ENCODE measurements at regions not wholly inside any gene's neighbourhood (a gene's known extent, or its start where the extent isn't known, plus 50 kb on each side); places are given as distances from the start of the nearest gene placed in this dataset.

DNA sequence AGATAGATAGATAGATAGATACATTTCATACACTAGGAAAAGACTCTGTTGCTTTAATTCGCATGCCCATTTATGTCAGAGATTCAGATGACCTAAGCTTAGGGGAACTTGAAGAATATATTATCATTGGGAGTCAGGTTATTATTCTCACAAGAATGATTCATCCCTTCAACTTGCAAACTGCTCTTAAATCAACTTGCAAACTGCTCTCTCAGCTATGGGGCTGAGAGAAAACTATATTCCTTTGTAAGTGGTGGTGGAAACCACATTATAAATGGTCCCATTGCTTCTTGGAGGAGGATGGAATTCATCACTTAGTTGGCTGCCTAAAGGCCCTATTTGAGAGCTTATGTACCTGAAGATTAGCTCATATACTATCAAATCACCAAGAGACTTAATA lies 160.9 kb upstream of the STAC start:
- Histone ChIP-seq H2AFZ (ENCODE audit: low read depth, low read length) (no peak overlapping the region), H3K4me1 (ENCODE audit: control insufficient read depth, extremely low read depth, insufficient read depth, low read length) (no peaks in the 10 kb centered on the region), H3K79me2 (ENCODE audit: control insufficient read depth, insufficient read depth, low read length) (no peaks in the 10 kb centered on the region), H3K27me3 (ENCODE audit: control insufficient read depth in 2 of 2, insufficient read depth in 2 of 2, low read length in 2 of 2) (no peaks in the 10 kb centered on the region), H3K9me1 (replicated peaks; ENCODE audit: control insufficient read depth, extremely low read depth, insufficient read depth, low read length) (no peaks in the 10 kb centered on the region), H3K9ac (replicated peaks; ENCODE audit: extremely low read depth, insufficient read depth, low read length) (no peak overlapping the region), H4K20me1 (replicated peaks; ENCODE audit: control insufficient read depth, extremely low read depth, insufficient read depth, low read length) (no peaks in the 10 kb centered on the region), H3K9me3 (replicated peaks; ENCODE audit: control insufficient read depth, insufficient read depth, low read length) (no peaks in the 10 kb centered on the region), H3K36me3 (ENCODE audit: control insufficient read depth in 2 of 2, extremely low read depth in 1 of 2, insufficient read depth in 2 of 2, low read length in 2 of 2) (no peaks in the 10 kb centered on the region), H3K4me3 (replicated peaks in 1 of 3; ENCODE audit: insufficient read depth in 1 of 3, low read depth in 1 of 3, low read length in 3 of 3) (no peak overlapping the region), H3K4me2 (ENCODE audit: insufficient read depth, low read length) (no peak overlapping the region), H3K27ac (ENCODE audit: insufficient read depth, low read depth, low read length) (no peak overlapping the region)
- TF ChIP-seq FOS (IDR thresholded peaks at IDR 0.05; ENCODE audit: borderline replicate concordance, insufficient read depth, low read length) (no peak), MAX (IDR thresholded peaks at IDR 0.05; ENCODE audit: insufficient read depth, insufficient read length) (no peak), JUN (IDR thresholded peaks at IDR 0.05; ENCODE audit: borderline replicate concordance, insufficient read depth, insufficient read length, low read depth) (no peak), MYC (IDR thresholded peaks at IDR 0.05; ENCODE audit: low read depth, low read length) (no peak)
- TF ChIP-seq, protein P1, sequence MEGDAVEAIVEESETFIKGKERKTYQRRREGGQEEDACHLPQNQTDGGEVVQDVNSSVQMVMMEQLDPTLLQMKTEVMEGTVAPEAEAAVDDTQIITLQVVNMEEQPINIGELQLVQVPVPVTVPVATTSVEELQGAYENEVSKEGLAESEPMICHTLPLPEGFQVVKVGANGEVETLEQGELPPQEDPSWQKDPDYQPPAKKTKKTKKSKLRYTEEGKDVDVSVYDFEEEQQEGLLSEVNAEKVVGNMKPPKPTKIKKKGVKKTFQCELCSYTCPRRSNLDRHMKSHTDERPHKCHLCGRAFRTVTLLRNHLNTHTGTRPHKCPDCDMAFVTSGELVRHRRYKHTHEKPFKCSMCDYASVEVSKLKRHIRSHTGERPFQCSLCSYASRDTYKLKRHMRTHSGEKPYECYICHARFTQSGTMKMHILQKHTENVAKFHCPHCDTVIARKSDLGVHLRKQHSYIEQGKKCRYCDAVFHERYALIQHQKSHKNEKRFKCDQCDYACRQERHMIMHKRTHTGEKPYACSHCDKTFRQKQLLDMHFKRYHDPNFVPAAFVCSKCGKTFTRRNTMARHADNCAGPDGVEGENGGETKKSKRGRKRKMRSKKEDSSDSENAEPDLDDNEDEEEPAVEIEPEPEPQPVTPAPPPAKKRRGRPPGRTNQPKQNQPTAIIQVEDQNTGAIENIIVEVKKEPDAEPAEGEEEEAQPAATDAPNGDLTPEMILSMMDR (IDR thresholded peaks at IDR 0.05; ENCODE audit: extremely low read depth in 1 of 2, insufficient read depth in 1 of 2, low read depth in 1 of 2, low read length in 2 of 2): no peak
- DNase-seq (ENCODE audit: low read depth, low spot score) (no peak), FAIRE-seq (no peak)
- dilution Hi-C loops (cut with MboI; ENCODE audit: extremely low pct_ligation_motif_present, low sequenced_read_pairs): no loop called here
- POLR2A ChIA-PET: no interaction called here
- CTCF ChIA-PET: no interaction called here
- intact Hi-C loops (cut with micrococcal nuclease): no loop called here
- no TSS peak for BruUV-seq (replicated peaks)

DNA sequence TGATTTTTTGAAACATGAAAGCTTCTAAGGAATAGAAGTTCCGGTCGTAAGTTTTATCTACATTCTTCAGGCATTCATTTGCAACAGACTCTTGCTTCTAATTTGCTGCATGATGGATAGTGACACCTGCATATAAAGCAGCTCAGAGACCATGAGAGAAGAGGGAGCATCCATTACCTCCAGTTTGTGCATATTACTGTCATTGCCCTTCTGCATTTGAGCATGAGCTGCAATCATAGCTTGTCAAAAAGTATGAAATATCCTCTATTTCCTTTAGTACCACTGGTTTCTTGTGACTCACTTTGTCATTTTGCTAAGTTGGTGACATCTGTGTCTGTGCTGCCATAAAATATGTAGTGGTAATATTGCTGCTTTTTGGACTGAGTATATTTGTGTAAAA lies 160.1 kb upstream of the STAC start:
- dilution Hi-C loops (cut with MboI; ENCODE audit: extremely low pct_ligation_motif_present, low sequenced_read_pairs) (no loop called here), intact Hi-C loops (cut with micrococcal nuclease) (no loop called here)
- Histone ChIP-seq H3K9me3 (replicated peaks; ENCODE audit: control insufficient read depth, insufficient read depth, low read length) (no peaks in the 10 kb centered on the region), H3K4me3 (replicated peaks in 1 of 3; ENCODE audit: insufficient read depth in 1 of 3, low read depth in 1 of 3, low read length in 3 of 3) (no peak overlapping the region), H3K79me2 (ENCODE audit: control insufficient read depth, insufficient read depth, low read length) (no peaks in the 10 kb centered on the region), H3K9ac (replicated peaks; ENCODE audit: extremely low read depth, insufficient read depth, low read length) (no peak overlapping the region), H3K9me1 (replicated peaks; ENCODE audit: control insufficient read depth, extremely low read depth, insufficient read depth, low read length) (no peaks in the 10 kb centered on the region), H4K20me1 (replicated peaks; ENCODE audit: control insufficient read depth, extremely low read depth, insufficient read depth, low read length) (no peaks in the 10 kb centered on the region), H3K27ac (ENCODE audit: insufficient read depth, low read depth, low read length) (no peak overlapping the region), H3K4me1 (ENCODE audit: control insufficient read depth, extremely low read depth, insufficient read depth, low read length) (no peaks in the 10 kb centered on the region), H3K36me3 (ENCODE audit: control insufficient read depth in 2 of 2, extremely low read depth in 1 of 2, insufficient read depth in 2 of 2, low read length in 2 of 2) (no peaks in the 10 kb centered on the region), H2AFZ (ENCODE audit: low read depth, low read length) (no peak overlapping the region), H3K27me3 (ENCODE audit: control insufficient read depth in 2 of 2, insufficient read depth in 2 of 2, low read length in 2 of 2) (no peaks in the 10 kb centered on the region), H3K4me2 (ENCODE audit: insufficient read depth, low read length) (no peak overlapping the region)
- DNase-seq (ENCODE audit: low read depth, low spot score) (no peak), FAIRE-seq (no peak)
- no TSS peak for BruUV-seq (replicated peaks)
- CTCF ChIA-PET: no interaction called here
- POLR2A ChIA-PET: no interaction called here
- TF ChIP-seq MYC (IDR thresholded peaks at IDR 0.05; ENCODE audit: low read depth, low read length) (no peak), MAX (IDR thresholded peaks at IDR 0.05; ENCODE audit: insufficient read depth, insufficient read length) (no peak)
- TF ChIP-seq, protein P1 (IDR thresholded peaks at IDR 0.05; ENCODE audit: extremely low read depth in 1 of 2, insufficient read depth in 1 of 2, low read depth in 1 of 2, low read length in 2 of 2): no peak
